NCI-H1694 (cell line): ENCODE measurements at regions not wholly inside any gene's neighbourhood (a gene's known extent, or its start where the extent isn't known, plus 50 kb on each side); places are given as distances from the start of the nearest gene placed in this dataset.
"Not testable (repeated sequence)": the region's sequence is repeated elsewhere in the genome, so short reads cannot be mapped to it uniquely, and the experiment has no call there.

Experiments
- DNase-seq: peaks from one replicate; lab custom pipeline; 2025; lab: John Stamatoyannopoulos, UW

- no peak for DNase-seq
These were observed 94.8 kb downstream of the MYCN start for GRCh38 chr2:16034975-16035746.

GRCh38 chr2:16034151-16034974, 94.0 kb downstream of the MYCN start:
- no peak for DNase-seq

- no peak for DNase-seq
These were observed 92.6 kb downstream of the MYCN start for GRCh38 chr2:16033032-16033293.

- no peak for DNase-seq
These were observed 92.1 kb downstream of the MYCN start for GRCh38 chr2:16032282-16033031.

- peak; percentile 95 for DNase-seq
These were observed 91.5 kb downstream of the MYCN start for GRCh38 chr2:16031848-16032159.

GRCh38 chr2:16031058-16031847, 90.9 kb downstream of the MYCN start:
- no peak for DNase-seq

- no peak for DNase-seq
These were observed 90.1 kb downstream of the MYCN start for GRCh38 chr2:16030206-16031057.

- no peak for DNase-seq
These were observed 88.3 kb downstream of the MYCN start for GRCh38 chr2:16028644-16029043.

GRCh38 chr2:16026816-16027501, 86.6 kb downstream of the MYCN start:
- no peak for DNase-seq

GRCh38 chr2:16025876-16026640, 85.7 kb downstream of the MYCN start:
- no peak for DNase-seq

GRCh38 chr2:16025211-16025875, 85.0 kb downstream of the MYCN start:
- no peak for DNase-seq

GRCh38 chr2:16024628-16025027, 84.3 kb downstream of the MYCN start:
- DNase-seq = not testable (repeated sequence)

- peak; percentile 27 for DNase-seq
These were observed 83.4 kb downstream of the MYCN start for GRCh38 chr2:16023506-16024360.

GRCh38 chr2:16022548-16023240, 82.3 kb downstream of the MYCN start:
- no peak for DNase-seq

GRCh38 chr2:16021611-16022363, 81.4 kb downstream of the MYCN start:
- DNase-seq = no peak

- DNase-seq = no peak
These were observed 80.1 kb downstream of the MYCN start for GRCh38 chr2:16020389-16021008.
